ENCODE measurements at regions not wholly inside any gene's neighbourhood (a gene's known extent, or its start where the extent isn't known, plus 50 kb on each side); places are given as distances from the start of the nearest gene placed in this dataset.

DNA sequence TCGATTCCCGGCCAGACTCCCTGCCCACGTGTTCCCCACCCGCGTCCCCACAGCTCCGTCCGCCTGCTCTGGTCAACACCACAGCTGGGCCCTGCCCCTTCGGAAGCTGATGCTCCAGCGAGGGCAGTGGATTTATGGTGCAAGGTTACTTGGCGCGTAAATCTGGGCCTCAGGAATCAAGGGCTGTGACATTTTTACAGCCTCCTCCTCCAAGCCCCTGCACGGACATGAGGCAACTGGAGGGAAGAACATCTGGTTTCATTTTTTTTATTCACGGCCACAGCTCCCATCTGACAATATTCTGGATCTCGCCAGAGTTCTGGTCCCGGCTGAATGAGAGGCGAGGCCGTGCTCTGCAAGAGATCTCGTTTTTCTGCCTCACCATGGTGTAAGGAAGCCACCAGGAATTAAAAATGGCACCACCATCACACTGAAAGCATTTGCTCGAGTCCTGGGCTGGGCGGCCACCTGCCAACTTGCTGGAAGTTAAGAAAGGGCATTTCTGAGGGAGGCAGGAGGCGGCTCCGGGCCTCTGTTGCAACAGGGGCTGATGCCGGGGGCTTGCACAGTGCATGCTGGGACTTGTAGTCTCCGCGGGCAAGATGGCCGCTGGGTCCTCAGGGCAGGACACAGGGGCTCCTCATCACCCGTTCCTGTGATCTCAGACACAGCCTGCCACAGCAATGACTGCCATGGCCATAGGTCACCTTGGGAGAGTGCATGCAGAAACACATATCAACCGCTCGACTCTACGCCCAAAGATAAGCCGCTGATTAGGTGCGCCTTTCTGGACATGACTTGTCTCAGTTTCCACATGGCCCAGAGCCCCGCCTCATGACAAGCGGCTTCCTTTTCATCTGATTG is 148.5 kb downstream of the LY86 start (continued):
- TF ChIP-seq, protein P1, sequence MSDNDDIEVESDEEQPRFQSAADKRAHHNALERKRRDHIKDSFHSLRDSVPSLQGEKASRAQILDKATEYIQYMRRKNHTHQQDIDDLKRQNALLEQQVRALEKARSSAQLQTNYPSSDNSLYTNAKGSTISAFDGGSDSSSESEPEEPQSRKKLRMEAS (CRISPR knock-in tag; IDR thresholded peaks at IDR 0.05): peak; percentile 44; the same call in 1 of the 2 replicates
- TF ChIP-seq, protein P2, sequence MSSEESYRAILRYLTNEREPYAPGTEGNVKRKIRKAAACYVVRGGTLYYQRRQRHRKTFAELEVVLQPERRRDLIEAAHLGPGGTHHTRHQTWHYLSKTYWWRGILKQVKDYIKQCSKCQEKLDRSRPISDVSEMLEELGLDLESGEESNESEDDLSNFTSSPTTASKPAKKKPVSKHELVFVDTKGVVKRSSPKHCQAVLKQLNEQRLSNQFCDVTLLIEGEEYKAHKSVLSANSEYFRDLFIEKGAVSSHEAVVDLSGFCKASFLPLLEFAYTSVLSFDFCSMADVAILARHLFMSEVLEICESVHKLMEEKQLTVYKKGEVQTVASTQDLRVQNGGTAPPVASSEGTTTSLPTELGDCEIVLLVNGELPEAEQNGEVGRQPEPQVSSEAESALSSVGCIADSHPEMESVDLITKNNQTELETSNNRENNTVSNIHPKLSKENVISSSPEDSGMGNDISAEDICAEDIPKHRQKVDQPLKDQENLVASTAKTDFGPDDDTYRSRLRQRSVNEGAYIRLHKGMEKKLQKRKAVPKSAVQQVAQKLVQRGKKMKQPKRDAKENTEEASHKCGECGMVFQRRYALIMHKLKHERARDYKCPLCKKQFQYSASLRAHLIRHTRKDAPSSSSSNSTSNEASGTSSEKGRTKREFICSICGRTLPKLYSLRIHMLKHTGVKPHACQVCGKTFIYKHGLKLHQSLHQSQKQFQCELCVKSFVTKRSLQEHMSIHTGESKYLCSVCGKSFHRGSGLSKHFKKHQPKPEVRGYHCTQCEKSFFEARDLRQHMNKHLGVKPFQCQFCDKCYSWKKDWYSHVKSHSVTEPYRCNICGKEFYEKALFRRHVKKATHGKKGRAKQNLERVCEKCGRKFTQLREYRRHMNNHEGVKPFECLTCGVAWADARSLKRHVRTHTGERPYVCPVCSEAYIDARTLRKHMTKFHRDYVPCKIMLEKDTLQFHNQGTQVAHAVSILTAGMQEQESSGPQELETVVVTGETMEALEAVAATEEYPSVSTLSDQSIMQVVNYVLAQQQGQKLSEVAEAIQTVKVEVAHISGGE (CRISPR knock-in tag; IDR thresholded peaks at IDR 0.05): no peak
- TF ChIP-seq SRSF3 (IDR thresholded peaks at IDR 0.05; ENCODE audit: insufficient read depth, low read length): no peak
- no peak for TF ChIP-seq ZNF561 (CRISPR knock-in tag; conservative IDR thresholded peaks at IDR 0.05)
- peak; percentile 8; the same call in 1 of the 2 replicates for TF ChIP-seq GATA2 (CRISPR knock-in tag; IDR thresholded peaks at IDR 0.05)
- no peak for TF ChIP-seq ZNF75A (CRISPR knock-in tag; IDR thresholded peaks at IDR 0.05)
- peak; percentile 73 for TF ChIP-seq POLR2G (IDR thresholded peaks at IDR 0.05; ENCODE audit: low read depth, low read length)
- TF ChIP-seq RFX1 (IDR thresholded peaks at IDR 0.05): no peak
- TF ChIP-seq, protein P3, sequence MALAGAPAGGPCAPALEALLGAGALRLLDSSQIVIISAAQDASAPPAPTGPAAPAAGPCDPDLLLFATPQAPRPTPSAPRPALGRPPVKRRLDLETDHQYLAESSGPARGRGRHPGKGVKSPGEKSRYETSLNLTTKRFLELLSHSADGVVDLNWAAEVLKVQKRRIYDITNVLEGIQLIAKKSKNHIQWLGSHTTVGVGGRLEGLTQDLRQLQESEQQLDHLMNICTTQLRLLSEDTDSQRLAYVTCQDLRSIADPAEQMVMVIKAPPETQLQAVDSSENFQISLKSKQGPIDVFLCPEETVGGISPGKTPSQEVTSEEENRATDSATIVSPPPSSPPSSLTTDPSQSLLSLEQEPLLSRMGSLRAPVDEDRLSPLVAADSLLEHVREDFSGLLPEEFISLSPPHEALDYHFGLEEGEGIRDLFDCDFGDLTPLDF (CRISPR knock-in tag; IDR thresholded peaks at IDR 0.05): no peak
- peak; percentile 46; the same call in 1 of the 2 replicates for TF ChIP-seq DPF2 (IDR thresholded peaks at IDR 0.05)
- no peak for TF ChIP-seq ZNF77 (CRISPR knock-in tag; IDR thresholded peaks at IDR 0.05)
- TF ChIP-seq, protein P4, sequence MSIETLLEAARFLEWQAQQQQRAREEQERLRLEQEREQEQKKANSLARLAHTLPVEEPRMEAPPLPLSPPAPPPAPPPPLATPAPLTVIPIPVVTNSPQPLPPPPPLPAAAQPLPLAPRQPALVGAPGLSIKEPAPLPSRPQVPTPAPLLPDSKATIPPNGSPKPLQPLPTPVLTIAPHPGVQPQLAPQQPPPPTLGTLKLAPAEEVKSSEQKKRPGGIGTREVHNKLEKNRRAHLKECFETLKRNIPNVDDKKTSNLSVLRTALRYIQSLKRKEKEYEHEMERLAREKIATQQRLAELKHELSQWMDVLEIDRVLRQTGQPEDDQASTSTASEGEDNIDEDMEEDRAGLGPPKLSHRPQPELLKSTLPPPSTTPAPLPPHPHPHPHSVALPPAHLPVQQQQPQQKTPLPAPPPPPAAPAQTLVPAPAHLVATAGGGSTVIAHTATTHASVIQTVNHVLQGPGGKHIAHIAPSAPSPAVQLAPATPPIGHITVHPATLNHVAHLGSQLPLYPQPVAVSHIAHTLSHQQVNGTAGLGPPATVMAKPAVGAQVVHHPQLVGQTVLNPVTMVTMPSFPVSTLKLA (conservative IDR thresholded peaks at IDR 0.05): peak; percentile 54 to 78; a peak in 2 of 4 replicates
- TF ChIP-seq CTBP1 (IDR thresholded peaks at IDR 0.05; ENCODE audit: borderline replicate concordance): peak; percentile 77; the same call in 1 of the 2 replicates
- TF ChIP-seq, protein P5, sequence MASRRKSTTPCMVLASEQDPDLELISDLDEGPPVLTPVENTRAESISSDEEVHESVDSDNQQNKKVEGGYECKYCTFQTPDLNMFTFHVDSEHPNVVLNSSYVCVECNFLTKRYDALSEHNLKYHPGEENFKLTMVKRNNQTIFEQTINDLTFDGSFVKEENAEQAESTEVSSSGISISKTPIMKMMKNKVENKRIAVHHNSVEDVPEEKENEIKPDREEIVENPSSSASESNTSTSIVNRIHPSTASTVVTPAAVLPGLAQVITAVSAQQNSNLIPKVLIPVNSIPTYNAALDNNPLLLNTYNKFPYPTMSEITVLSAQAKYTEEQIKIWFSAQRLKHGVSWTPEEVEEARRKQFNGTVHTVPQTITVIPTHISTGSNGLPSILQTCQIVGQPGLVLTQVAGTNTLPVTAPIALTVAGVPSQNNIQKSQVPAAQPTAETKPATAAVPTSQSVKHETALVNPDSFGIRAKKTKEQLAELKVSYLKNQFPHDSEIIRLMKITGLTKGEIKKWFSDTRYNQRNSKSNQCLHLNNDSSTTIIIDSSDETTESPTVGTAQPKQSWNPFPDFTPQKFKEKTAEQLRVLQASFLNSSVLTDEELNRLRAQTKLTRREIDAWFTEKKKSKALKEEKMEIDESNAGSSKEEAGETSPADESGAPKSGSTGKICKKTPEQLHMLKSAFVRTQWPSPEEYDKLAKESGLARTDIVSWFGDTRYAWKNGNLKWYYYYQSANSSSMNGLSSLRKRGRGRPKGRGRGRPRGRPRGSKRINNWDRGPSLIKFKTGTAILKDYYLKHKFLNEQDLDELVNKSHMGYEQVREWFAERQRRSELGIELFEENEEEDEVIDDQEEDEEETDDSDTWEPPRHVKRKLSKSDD (conservative IDR thresholded peaks at IDR 0.05; ENCODE audit: low read length): no peak

Measured in K562 (cell line).